Body of pancreas (tissue), 4 donors: ENCODE measurements at regions not wholly inside any gene's neighbourhood (a gene's known extent, or its start where the extent isn't known, plus 50 kb on each side); places are given as distances from the start of the nearest gene placed in this dataset.

Experiments
- POLR2A ChIP-seq, 3 donors: fragments of 450-650 bp; IDR thresholded peaks; one replicate each; pipeline ENCODE4 v1.6.1; 2016; ENCODE audit warnings: antibody characterized with exemption in 3 of 3, mild to moderate bottlenecking in 2 of 3
- TF ChIP-seq, protein P1 (sequence below), 7 experiments: fragments of 450-650 bp in 4 of 7; fragments of 200-600 bp in 3 of 7; sonication (generic) in 3 of 7; IDR thresholded peaks; one replicate each; pipeline ENCODE4 v1.5.1; 2016 to 2019; ENCODE audit warnings: antibody characterized with exemption in 7 of 7

DNA sequence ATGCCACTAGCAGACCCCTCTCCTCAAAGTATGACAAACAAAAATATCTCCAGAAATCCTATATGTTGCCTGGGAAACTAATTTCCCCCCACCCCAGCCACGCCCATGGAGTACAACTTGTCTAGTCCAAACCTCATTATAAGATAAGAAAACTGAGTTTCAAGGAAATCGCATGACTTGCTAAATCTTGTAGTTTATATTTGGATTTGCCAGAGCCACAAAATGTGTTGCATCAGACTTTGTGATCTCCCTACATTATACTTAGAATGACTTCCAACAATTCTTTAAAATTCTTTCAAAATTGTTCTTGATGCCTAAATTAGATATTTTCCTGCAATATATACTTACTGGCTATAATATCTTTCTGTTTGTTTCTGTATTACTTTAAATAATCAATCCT is 1034.4 kb downstream of the IGSF11 start:
- TF ChIP-seq, protein P1, sequence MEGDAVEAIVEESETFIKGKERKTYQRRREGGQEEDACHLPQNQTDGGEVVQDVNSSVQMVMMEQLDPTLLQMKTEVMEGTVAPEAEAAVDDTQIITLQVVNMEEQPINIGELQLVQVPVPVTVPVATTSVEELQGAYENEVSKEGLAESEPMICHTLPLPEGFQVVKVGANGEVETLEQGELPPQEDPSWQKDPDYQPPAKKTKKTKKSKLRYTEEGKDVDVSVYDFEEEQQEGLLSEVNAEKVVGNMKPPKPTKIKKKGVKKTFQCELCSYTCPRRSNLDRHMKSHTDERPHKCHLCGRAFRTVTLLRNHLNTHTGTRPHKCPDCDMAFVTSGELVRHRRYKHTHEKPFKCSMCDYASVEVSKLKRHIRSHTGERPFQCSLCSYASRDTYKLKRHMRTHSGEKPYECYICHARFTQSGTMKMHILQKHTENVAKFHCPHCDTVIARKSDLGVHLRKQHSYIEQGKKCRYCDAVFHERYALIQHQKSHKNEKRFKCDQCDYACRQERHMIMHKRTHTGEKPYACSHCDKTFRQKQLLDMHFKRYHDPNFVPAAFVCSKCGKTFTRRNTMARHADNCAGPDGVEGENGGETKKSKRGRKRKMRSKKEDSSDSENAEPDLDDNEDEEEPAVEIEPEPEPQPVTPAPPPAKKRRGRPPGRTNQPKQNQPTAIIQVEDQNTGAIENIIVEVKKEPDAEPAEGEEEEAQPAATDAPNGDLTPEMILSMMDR (IDR thresholded peaks at IDR 0.05): no peak
- no peak for TF ChIP-seq POLR2A (IDR thresholded peaks at IDR 0.05)
